WTC11 (cell line): ENCODE measurements at regions not wholly inside any gene's neighbourhood (a gene's known extent, or its start where the extent isn't known, plus 50 kb on each side); places are given as distances from the start of the nearest gene placed in this dataset.

Experiments used
- ATF1 ChIP-seq: sonication (generic); formaldehyde crosslinking; IDR thresholded peaks from 2 replicates; pipeline ENCODE4 v1.8.1; 2023; ENCODE audit warnings: mild to moderate bottlenecking, moderate library complexity, missing genetic modification reagents
- CBFB ChIP-seq: sonication (generic); formaldehyde crosslinking; IDR thresholded peaks from 2 replicates; pipeline ENCODE4 v1.8.1; 2022; ENCODE audit warnings: mild to moderate bottlenecking, low read depth, missing genetic modification reagents
- CREM ChIP-seq: sonication (generic); formaldehyde crosslinking; IDR thresholded peaks from 2 replicates; pipeline ENCODE4 v1.8.1; 2022; ENCODE audit warnings: mild to moderate bottlenecking, missing genetic modification reagents, moderate library complexity
- ESRRA ChIP-seq: sonication (generic); formaldehyde crosslinking; IDR thresholded peaks from 2 replicates; pipeline ENCODE4 v1.8.1; 2022; ENCODE audit warnings: mild to moderate bottlenecking, missing genetic modification reagents, borderline replicate concordance
- MXD4 ChIP-seq: fragments of 250-450 bp; sonication (Bioruptor Pico); IDR thresholded peaks from 2 replicates; pipeline ENCODE4 v1.8.0; 2021; ENCODE audit warnings: mild to moderate bottlenecking, moderate library complexity, borderline replicate concordance
- NR1H2 ChIP-seq: sonication (generic); formaldehyde crosslinking; IDR thresholded peaks from 2 replicates; pipeline ENCODE4 v1.9.0; 2021; ENCODE audit warnings: mild to moderate bottlenecking, moderate library complexity, missing genetic modification reagents
- ZNF263 ChIP-seq: sonication (generic); formaldehyde crosslinking; IDR thresholded peaks from 2 replicates; pipeline ENCODE4 v1.8.1; 2022; ENCODE audit warnings: low read depth, mild to moderate bottlenecking, moderate library complexity, missing genetic modification reagents
- TF ChIP-seq, protein P1 (sequence below): fragments of 200-600 bp; IDR thresholded peaks from 2 replicates; pipeline ENCODE4 v1.8.0; 2022; ENCODE audit warnings: antibody characterized with exemption
- TF ChIP-seq, protein P2 (sequence below): sonication (generic); formaldehyde crosslinking; IDR thresholded peaks from 2 replicates; pipeline ENCODE4 v1.8.1; 2023; ENCODE audit warnings: mild to moderate bottlenecking, missing genetic modification reagents
- TF ChIP-seq, protein P3 (sequence below): sonication (generic); formaldehyde crosslinking; IDR thresholded peaks from 2 replicates; pipeline ENCODE4 v1.8.0; 2023; ENCODE audit warnings: missing genetic modification reagents
- TF ChIP-seq, protein P4 (sequence below): sonication (generic); formaldehyde crosslinking; IDR thresholded peaks from 2 replicates; pipeline ENCODE4 v1.8.0; 2022; ENCODE audit warnings: mild to moderate bottlenecking, missing genetic modification reagents
- TF ChIP-seq, protein P5 (sequence below): sonication (generic); formaldehyde crosslinking; IDR thresholded peaks from 2 replicates; pipeline ENCODE4 v1.8.1; 2023; ENCODE audit warnings: mild to moderate bottlenecking, missing genetic modification reagents, moderate library complexity
- TF ChIP-seq, protein P6 (sequence below): sonication (generic); formaldehyde crosslinking; IDR thresholded peaks from 2 replicates; pipeline ENCODE4 v1.8.1; 2023; ENCODE audit warnings: mild to moderate bottlenecking, missing genetic modification reagents, moderate library complexity
- TF ChIP-seq, protein P7 (sequence below): sonication (generic); formaldehyde crosslinking; IDR thresholded peaks from 2 replicates; pipeline ENCODE4 v1.8.0; 2022; ENCODE audit warnings: mild to moderate bottlenecking, missing genetic modification reagents

DNA sequence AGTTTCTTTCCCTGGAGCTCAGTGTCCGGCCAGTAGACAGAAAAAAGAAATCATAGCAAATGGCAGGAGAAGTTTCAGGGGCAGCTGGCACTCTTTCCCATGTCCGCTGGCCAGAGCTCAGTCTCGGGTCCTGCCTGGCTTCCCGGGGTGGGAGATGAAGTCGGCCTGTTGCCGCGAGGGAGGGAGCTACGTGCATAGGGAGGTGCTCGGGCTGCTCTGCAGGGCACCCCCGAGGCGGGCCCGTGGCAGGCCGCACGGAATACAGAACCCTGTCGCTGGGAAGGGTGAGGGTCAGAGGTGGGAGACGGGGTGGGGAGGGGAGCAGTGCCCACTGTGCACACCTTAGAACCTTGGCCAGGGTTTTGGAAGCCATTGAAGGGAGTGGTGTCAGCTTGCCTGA, 78.3 kb upstream of the FOXF1 start:
- TF ChIP-seq, protein P1, sequence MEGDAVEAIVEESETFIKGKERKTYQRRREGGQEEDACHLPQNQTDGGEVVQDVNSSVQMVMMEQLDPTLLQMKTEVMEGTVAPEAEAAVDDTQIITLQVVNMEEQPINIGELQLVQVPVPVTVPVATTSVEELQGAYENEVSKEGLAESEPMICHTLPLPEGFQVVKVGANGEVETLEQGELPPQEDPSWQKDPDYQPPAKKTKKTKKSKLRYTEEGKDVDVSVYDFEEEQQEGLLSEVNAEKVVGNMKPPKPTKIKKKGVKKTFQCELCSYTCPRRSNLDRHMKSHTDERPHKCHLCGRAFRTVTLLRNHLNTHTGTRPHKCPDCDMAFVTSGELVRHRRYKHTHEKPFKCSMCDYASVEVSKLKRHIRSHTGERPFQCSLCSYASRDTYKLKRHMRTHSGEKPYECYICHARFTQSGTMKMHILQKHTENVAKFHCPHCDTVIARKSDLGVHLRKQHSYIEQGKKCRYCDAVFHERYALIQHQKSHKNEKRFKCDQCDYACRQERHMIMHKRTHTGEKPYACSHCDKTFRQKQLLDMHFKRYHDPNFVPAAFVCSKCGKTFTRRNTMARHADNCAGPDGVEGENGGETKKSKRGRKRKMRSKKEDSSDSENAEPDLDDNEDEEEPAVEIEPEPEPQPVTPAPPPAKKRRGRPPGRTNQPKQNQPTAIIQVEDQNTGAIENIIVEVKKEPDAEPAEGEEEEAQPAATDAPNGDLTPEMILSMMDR = no peak
- TF ChIP-seq MXD4 (CRISPR knock-in tag) = no peak
- TF ChIP-seq ATF1 (CRISPR knock-in tag) = no peak
- TF ChIP-seq, protein P2, sequence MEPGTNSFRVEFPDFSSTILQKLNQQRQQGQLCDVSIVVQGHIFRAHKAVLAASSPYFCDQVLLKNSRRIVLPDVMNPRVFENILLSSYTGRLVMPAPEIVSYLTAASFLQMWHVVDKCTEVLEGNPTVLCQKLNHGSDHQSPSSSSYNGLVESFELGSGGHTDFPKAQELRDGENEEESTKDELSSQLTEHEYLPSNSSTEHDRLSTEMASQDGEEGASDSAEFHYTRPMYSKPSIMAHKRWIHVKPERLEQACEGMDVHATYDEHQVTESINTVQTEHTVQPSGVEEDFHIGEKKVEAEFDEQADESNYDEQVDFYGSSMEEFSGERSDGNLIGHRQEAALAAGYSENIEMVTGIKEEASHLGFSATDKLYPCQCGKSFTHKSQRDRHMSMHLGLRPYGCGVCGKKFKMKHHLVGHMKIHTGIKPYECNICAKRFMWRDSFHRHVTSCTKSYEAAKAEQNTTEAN = no peak
- TF ChIP-seq NR1H2 (CRISPR knock-in tag) = no peak
- TF ChIP-seq, protein P3, sequence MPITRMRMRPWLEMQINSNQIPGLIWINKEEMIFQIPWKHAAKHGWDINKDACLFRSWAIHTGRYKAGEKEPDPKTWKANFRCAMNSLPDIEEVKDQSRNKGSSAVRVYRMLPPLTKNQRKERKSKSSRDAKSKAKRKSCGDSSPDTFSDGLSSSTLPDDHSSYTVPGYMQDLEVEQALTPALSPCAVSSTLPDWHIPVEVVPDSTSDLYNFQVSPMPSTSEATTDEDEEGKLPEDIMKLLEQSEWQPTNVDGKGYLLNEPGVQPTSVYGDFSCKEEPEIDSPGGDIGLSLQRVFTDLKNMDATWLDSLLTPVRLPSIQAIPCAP (CRISPR knock-in tag) = no peak
- no peak for TF ChIP-seq CBFB
- TF ChIP-seq, protein P4, sequence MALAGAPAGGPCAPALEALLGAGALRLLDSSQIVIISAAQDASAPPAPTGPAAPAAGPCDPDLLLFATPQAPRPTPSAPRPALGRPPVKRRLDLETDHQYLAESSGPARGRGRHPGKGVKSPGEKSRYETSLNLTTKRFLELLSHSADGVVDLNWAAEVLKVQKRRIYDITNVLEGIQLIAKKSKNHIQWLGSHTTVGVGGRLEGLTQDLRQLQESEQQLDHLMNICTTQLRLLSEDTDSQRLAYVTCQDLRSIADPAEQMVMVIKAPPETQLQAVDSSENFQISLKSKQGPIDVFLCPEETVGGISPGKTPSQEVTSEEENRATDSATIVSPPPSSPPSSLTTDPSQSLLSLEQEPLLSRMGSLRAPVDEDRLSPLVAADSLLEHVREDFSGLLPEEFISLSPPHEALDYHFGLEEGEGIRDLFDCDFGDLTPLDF (CRISPR knock-in tag) = no peak
- TF ChIP-seq, protein P5, sequence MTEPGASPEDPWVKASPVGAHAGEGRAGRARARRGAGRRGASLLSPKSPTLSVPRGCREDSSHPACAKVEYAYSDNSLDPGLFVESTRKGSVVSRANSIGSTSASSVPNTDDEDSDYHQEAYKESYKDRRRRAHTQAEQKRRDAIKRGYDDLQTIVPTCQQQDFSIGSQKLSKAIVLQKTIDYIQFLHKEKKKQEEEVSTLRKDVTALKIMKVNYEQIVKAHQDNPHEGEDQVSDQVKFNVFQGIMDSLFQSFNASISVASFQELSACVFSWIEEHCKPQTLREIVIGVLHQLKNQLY (CRISPR knock-in tag) = no peak
- TF ChIP-seq CREM (CRISPR knock-in tag) = no peak
- TF ChIP-seq, protein P6, sequence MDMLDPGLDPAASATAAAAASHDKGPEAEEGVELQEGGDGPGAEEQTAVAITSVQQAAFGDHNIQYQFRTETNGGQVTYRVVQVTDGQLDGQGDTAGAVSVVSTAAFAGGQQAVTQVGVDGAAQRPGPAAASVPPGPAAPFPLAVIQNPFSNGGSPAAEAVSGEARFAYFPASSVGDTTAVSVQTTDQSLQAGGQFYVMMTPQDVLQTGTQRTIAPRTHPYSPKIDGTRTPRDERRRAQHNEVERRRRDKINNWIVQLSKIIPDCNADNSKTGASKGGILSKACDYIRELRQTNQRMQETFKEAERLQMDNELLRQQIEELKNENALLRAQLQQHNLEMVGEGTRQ (CRISPR knock-in tag) = no peak
- TF ChIP-seq ZNF263 (CRISPR knock-in tag) = no peak
- TF ChIP-seq, protein P7, sequence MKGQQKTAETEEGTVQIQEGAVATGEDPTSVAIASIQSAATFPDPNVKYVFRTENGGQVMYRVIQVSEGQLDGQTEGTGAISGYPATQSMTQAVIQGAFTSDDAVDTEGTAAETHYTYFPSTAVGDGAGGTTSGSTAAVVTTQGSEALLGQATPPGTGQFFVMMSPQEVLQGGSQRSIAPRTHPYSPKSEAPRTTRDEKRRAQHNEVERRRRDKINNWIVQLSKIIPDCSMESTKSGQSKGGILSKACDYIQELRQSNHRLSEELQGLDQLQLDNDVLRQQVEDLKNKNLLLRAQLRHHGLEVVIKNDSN (CRISPR knock-in tag) = no peak
- no peak for TF ChIP-seq ESRRA
